NCI-H146 treated with DMSO at 0.1 percent for 48 hours (cell line): ENCODE measurements at regions not wholly inside any gene's neighbourhood (a gene's known extent, or its start where the extent isn't known, plus 50 kb on each side); places are given as distances from the start of the nearest gene placed in this dataset.

Experiments used
- DNase-seq: peaks from one replicate; lab custom pipeline; 2025; ENCODE audit not compliant: unreplicated experiment; lab: John Stamatoyannopoulos, UW

- DNase-seq: no peak
Observed at GRCh38 chr12:115657081-115658013, 620.1 kb downstream of the MED13L start.

- DNase-seq: no peak
Observed at GRCh38 chr12:115650026-115650425, 627.5 kb downstream of the MED13L start.

GRCh38 chr12:115648463-115648862, 629.0 kb downstream of the MED13L start:
- DNase-seq: no peak

- no peak for DNase-seq
Observed at GRCh38 chr12:115646210-115646609, 631.3 kb downstream of the MED13L start.

GRCh38 chr12:115640929-115641328, 636.6 kb downstream of the MED13L start:
- no peak for DNase-seq

GRCh38 chr12:115639648-115640012, 637.9 kb downstream of the MED13L start:
- no peak for DNase-seq

GRCh38 chr12:115638733-115639647, 638.5 kb downstream of the MED13L start:
- DNase-seq: no peak

- DNase-seq: no peak
Observed at GRCh38 chr12:115636546-115636945, 640.9 kb downstream of the MED13L start.

- DNase-seq: no peak
Observed at GRCh38 chr12:115632308-115632707, 645.2 kb downstream of the MED13L start.

GRCh38 chr12:115630136-115630535, 647.4 kb downstream of the MED13L start:
- no peak for DNase-seq

GRCh38 chr12:115626210-115626609, 651.3 kb downstream of the MED13L start:
- DNase-seq: no peak

GRCh38 chr12:115623764-115624334, 653.6 kb downstream of the MED13L start:
- DNase-seq: no peak

GRCh38 chr12:115623275-115623674, 654.2 kb downstream of the MED13L start:
- DNase-seq: no peak

GRCh38 chr12:115620816-115621215, 656.7 kb downstream of the MED13L start:
- no peak for DNase-seq

- no peak for DNase-seq
Observed at GRCh38 chr12:115619889-115620288, 657.6 kb downstream of the MED13L start.

GRCh38 chr12:115619061-115619460, 658.4 kb downstream of the MED13L start:
- no peak for DNase-seq

- no peak for DNase-seq
Observed at GRCh38 chr12:115618105-115618504, 659.4 kb downstream of the MED13L start.

- no peak for DNase-seq
Observed at GRCh38 chr12:115617391-115617790, 660.1 kb downstream of the MED13L start.

GRCh38 chr12:115611477-115611876, 666.0 kb downstream of the MED13L start:
- no peak for DNase-seq

- DNase-seq: no peak
Observed at GRCh38 chr12:115609347-115609746, 668.1 kb downstream of the MED13L start.

- DNase-seq: no peak
Observed at GRCh38 chr12:115606040-115606439, 671.5 kb downstream of the MED13L start.
